GM21381 (cell line): ENCODE measurements at regions not wholly inside any gene's neighbourhood (a gene's known extent, or its start where the extent isn't known, plus 50 kb on each side); places are given as distances from the start of the nearest gene placed in this dataset.

Experiments used
- ATAC-seq: cut with Tn5 transposase; IDR thresholded peaks from one replicate; pipeline ENCODE4 v1.9.1; 2021; ENCODE audit warnings: mild to moderate bottlenecking, moderate library complexity; ENCODE audit not compliant: unreplicated experiment

DNA sequence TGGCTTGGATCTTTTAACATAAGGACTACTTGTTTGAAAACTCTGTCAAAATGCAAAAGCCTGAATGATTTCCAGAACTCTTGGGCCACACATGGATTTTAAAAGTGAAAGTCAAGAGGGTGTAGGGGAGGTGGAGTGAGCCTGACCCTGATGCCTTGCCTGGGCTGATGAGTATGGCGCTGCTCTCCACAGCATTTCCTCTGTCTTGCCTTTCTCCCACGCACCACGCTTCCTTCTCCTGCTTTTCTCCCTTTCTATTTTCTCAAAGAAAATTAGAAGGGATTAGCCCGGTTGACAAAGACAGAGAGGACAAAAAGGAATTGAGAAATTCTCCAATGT lies 207.0 kb upstream of the CCDC68 start:
- ATAC-seq = no peak

DNA sequence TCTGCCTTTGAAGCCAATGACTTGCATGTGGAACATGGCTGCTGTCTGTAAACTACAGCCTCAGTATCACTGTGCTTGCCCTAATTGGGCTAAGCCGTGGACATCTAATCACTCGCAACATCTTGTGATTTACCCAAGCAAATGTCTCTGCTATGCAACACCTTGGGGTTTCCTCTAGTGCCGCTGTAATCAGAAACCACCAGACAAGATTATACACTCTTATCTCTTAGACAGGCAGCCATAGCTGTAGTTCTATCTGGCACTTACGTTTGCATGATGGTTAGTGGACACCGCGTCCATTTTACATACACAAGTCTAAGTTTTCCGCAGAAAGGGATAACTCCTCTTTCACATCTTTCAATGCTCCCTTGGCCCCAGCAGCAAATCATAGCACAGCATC lies 204.3 kb upstream of the CCDC68 start:
- ATAC-seq = no peak

DNA sequence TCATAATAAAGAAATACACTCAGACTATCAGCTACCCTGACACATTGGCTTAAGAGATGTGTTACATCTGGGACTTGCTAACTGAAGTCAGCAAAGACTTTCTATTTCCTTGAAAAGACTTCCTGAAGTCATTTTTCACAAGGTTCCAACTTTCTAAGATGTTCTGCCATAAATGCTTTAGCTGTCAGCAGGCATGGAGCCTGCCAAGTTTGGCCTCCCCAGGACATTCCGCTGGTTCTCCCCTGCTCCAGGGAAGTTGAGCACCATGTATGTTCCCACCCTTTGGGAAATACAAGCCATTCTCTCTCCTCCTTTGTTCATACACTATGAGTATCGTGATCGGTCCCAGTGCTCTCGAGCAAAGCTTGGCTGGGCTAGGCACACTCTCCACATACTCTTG lies 202.7 kb upstream of the CCDC68 start:
- ATAC-seq = no peak

DNA sequence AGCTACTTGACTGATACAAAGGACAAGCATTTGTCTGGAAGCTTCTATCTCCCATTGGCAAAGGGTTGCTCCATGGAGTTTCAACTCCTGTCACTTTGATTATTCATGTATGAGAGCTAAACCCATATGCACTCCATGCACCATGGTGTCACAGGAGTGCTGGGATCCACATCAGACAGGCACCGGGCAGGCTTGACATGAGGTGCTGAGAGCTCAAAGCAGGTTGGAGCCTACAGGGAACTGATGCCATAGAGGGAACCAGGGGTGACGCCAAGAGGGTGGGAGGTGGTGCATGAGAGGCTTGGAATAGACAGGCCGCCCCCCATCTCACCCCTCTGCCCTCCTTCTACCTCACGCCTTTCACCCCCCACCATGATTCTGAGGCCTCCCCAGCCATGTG lies 199.8 kb upstream of the CCDC68 start:
- ATAC-seq = no peak

DNA sequence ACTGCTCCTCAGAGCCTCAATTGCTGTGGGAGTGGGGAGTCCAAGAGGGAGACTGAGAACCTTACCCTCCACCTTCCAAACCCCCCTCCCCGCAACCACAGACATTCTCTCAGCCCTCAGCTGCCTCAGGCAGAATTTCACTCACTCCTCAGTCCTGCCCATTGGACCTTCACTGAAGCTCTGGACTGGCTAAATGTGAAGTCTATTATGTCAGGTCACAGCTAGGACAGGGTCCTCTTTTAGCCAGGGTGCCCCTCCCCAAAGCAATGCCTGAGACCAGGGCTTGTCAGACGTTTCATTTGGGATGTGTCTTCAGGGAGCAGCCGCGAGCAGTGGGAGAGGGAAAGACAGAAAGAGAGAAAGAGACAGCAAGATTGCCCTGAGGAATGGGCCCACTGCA lies 199.3 kb upstream of the CCDC68 start:
- no peak for ATAC-seq

DNA sequence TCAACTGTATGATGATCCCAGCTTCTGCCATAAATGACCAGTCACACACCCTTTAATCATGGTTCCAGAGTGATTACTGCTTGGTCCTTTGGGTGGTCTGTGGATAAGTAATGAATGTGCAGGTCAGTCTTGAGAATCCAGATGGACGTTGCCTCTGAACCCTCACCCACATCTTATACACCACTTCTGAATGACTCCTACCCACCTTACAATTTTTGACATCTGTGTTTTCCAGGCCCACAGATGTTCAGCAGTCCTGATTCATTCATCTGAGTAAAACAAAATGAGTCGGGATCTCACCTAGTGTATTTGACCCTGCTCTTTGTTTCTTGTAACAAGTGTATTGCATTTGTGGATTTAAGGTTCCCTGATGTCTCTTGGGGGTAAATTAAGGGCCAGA lies 194.1 kb upstream of the CCDC68 start:
- ATAC-seq = no peak

DNA sequence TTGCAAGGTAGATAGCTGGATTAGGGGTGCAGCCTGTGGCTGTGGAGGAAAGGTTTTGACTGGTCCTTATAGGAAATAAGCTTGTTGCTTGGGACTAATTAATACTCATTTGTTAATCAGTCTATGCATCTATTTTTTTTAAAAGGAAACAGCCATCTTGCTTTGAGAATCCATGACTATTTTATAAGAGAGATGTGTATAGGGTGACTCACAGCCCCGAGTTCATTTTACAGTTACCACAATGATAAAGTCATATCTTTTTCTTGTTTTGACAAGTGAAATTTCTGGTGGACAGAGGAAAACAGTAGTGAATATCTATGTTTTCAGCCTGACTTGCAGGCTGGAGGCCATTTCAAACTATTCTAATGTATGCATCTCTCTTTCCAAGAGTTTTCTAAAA lies 193.5 kb upstream of the CCDC68 start:
- no peak for ATAC-seq

DNA sequence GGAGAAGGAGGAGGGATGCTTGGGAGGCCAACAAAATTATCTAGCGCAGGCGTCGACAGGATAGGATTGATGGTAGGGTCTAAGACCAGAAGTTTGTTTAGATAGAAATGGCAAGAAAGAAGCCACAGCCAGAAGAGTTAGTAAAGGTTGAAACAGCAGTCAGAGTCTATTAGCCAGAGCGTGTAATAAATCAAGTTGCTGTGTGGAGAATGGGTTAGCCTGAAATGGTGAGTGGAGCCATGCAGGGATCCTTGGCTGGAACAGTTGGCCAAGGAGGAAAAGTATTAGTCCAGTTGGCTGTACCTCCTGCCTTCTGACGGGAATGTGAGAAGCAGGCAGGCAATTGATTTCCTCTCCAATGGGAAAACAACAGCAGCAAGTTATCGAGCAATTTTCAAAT lies 190.7 kb upstream of the CCDC68 start:
- no peak for ATAC-seq

DNA sequence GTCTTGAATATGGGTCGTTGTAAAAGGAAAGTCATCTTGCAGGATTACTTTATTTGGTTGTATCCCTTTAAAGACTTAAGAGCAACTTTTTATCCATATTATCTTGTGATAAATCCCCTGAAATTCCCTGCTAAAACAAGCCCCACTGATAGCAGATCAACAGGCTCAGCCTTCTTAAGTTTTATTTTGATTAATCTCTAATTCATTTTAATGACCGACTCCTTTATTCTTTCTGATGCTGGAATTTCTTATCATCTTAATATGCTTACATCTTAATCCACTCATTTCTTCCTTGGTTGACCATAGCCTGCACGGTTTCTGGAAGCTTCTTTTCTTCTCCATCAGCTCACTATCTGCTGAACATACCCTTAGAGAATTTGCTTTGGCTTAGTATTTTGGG lies 188.5 kb upstream of the CCDC68 start:
- no peak for ATAC-seq

DNA sequence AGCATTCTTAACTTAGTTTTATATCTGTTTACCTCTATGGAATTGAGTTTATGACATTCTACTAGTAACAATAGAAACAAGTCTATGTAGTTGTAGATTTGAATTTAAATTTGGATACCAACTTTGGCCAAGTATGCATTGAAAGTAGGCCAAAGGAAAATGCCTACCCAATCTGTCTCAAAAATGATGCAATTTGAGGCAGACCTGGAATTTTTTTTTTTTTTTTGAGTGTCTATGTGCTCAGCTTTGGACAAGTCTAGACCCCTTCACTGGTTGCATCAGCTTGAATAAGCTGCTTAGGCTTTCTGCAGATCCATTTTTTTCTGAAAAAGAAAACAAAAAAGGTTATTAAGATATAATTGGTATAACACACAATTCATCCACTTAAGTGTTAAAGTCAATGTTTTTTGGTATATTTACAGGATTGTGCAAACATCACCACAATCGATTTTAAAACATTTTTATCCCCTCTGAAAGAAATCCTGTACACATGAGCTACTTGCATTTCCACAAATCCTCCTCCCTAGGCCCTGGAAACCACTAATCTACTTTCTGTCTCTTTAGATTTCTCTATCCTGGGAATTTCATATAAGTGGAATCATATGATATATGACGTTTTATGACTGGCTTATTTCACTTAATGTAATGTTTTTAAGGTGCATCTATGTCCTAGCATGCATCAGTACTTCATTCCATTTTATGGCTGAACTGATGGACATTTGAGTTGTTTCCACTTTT lies 185.1 kb upstream of the CCDC68 start:
- ATAC-seq = no peak

DNA sequence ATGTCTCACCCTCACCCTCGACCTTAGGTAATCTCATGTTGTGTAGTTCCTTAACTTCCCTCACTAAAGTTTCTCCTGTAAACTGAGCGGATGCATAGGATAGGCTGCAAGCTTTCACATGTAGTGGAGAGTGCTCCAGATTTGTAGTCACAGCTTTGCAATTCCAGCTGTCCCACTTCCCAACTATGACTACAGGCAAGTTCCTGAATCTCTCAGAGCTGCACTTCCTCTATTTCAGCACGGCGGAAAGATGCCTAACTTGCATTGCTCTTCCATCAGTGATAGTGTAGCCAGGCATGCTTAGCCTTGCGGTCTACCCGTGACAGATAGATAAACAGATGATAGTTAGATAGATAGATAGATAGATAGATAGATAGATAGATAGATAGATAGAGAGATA lies 183.1 kb upstream of the CCDC68 start:
- ATAC-seq = no peak

DNA sequence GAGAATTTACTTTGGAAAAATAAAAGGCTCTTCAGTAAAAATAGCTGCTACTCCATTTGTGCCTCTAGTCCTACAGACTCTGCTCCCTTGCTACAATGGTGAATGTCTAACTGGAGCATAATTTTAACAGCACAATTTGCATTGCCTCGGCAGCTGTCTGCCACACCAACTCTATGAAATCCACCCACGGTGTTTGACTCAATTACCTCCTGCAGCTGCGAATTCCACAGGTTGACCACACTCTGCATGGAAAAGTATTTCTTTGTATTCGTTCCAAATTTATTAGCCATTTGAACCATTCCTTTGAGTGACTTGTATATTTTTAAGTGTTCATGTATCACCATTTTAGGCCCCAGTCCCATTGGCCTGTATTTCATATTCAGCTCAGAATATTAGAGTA lies 182.1 kb upstream of the CCDC68 start:
- no peak for ATAC-seq

DNA sequence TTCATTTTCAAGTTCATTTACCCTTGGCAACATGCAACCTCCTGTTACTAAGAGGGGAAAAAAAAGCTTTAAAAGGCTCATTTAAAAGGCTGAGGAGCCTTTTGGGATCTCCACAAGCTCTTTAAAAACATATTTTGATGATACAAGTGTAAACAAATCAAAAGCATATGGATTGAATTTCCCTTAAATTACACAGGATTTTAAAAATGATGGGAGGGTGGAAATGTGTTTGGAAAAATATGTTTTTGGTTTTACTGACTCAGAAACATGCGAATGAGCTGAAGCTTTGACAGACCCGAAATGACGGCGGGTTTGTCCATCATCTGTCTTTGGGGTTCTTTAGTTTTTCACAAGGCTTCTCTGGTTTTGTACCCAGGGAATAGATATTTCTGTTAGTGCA lies 180.6 kb upstream of the CCDC68 start:
- ATAC-seq = no peak

DNA sequence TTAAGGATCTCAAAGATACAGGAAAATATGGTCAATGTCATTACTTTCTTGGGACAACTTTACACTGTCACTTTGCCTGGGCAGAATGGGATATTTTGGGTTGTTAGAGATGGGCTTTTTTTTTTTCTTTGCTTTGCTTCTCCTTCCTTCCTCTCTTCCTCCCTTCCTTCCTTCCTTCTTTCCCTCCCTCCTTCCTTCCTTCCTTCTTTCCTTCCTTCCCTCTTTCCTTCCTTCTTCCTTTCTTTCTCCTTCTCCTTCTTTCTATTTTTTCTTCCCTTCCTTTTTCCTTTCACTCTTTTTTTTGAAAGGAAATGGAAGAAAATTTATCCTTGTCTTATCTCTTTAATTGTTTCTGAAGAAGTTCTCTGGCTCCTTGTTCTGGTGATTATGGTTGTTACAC lies 180.0 kb upstream of the CCDC68 start:
- ATAC-seq = no peak

DNA sequence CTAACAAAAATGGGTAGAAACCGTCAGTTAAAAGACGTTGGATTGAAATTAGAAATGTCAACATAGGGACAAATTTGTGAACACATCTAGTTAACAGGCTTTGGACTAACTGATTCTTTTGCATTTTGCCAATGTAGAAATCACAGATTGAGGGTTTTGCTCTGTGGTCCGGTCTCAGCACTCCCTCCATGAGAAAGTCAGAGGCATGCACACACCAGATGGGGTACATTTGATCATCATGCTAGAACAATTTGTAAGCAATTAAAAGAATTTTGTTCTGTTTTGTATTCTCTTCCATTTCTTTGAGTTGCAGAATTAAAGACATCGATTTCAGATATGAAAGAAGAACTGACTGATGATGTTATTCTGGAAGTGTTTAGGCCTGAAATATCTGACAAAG lies 179.1 kb upstream of the CCDC68 start:
- ATAC-seq = no peak

DNA sequence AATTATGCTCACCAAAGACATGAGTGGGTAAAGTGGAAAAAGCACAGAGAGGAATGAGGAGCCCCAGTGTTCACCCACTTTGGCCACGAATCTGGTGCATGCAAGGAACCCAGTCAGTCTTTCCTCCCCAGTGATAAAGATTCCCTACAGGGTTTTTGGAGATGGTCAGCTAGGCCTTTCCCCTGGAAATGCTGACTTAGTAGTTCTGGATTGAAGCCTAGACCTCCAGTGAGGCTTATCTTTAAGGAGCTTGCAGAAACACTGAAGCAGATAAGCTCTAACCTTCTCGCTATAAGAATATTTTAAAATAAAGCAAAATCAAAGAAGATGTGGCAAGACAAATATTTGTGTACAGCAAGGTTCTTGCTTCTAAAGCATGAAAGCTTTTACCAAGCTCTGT lies 178.3 kb upstream of the CCDC68 start:
- ATAC-seq = no peak

DNA sequence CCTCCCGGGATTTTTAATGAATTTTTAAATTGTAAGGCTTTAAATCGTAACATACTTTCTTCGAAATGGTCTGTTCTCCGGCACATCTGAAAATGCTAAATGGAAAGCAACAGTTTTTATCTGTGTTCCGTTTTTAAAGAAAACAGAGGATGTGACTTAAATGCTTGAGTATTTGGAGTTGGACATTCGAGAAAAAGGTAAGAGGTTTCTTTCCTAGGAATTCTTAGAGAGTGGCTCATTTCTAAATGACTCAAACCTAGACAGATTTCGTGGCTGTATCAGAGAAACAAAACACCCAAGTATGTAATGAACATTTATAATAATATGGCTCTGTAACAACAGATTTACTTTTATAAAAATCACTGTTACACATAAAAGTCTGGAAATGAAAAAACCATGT lies 177.6 kb upstream of the CCDC68 start:
- ATAC-seq = no peak

DNA sequence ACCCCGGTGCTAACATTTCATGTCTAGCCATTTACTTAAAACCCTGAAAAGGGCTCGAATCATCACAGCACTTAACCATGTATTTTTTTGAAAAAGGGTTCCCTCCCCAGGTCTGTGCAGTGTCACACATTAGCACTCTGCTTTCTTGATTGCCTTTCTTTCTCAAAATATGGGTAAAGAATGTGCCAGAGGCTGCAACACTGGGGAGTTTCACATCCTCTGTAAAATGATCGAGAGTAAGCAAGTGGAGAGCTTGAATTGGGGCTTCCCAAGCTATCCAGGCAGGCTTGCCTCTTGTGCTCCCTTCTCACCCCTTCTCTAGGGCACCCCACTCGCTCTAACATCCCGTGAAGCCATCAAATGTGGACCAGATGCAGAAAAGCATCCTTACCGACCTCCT lies 177.0 kb upstream of the CCDC68 start:
- no peak for ATAC-seq

DNA sequence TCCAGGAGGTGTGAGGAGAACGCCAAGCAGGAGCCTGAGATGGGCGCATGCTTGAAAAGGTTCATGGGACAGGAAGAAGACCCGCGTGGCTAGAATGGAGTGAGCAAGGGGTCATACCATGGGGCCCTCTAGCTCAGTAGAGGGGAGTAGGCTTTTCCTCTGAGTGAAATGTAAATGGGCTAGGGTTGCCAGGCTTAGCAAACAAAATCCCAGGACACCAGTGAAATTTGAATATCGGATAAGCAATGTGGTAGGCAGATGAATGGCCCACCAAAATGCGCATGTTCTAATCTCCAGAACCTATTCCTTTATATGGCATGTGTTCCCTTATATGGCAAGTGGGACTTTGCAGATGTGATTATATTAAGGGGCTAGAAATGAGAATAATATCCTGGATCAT lies 174.1 kb upstream of the CCDC68 start:
- no peak for ATAC-seq

DNA sequence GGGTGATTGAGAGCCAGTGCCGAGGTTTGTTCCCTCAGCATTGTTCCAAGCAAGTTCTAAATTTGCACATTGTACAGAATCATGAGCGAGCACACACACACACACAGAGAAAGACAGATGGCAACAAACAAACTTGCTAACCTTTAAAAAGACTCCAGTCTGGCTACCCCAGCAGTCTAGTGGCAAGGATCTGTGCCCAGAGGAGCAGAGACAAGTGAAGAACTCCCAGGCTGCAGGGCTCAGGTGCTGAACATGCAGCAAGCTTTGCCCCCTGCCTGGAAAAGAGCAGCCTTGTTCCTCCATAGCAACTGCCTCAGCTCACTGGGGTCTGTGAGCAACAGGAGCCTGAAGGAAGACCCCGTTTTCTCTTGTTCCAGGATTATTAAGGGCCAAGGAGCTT lies 169.2 kb upstream of the CCDC68 start:
- no peak for ATAC-seq

DNA sequence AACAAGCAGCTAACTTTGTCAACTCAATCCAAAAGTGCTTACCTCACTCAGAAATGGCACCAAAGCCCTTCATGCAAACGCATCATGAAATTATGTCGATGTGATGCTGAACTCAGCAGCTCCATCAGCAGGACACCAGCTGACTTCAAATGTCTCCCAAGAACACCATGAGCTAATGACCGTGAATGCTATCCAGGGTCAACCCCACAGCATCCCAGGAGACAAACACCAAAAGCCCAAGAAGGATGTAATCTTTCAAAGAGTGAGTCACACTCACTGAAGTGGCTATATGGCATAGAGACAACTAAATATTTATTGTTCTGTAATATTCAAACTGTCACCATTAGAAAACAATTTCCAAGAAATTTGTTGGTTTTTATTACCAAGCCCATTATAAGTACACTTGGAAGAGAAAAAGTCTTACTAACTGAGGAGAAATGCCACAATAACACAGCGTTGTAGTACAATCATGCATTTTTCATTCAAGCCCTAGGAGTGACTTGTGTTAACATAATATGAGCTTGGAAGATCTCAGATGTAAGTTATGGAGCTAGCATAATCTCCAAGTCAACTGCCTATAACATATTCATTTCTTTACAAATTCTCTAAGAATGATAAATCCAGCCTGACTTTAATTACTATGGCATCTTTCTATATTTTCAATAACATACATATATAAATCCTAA lies 165.0 kb upstream of the CCDC68 start:
- ATAC-seq = no peak

DNA sequence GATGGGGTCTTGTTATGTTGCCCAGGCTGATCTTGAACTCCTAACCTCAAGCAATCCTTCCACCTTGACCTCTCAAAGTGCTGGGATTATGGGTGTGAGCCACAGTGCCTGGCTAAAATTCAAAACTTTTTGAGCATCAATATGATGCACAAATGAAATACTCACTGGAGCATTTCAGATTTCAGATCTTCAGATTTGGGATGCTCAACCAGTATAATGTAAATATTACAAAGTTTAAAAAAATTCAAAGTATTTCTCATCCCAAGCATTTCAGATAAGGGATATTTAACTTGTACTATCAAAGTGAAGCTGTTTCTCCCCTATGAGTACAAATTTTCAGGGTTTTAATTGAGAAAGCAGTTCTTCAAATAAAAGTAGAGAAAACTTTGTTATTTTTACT lies 164.1 kb upstream of the CCDC68 start:
- no peak for ATAC-seq
